ENCODE measurements at regions not wholly inside any gene's neighbourhood (a gene's known extent, or its start where the extent isn't known, plus 50 kb on each side); places are given as distances from the start of the nearest gene placed in this dataset.
A peak's percentile ranks its signal among the peaks of the same experiment; 100 is the strongest.

DNA sequence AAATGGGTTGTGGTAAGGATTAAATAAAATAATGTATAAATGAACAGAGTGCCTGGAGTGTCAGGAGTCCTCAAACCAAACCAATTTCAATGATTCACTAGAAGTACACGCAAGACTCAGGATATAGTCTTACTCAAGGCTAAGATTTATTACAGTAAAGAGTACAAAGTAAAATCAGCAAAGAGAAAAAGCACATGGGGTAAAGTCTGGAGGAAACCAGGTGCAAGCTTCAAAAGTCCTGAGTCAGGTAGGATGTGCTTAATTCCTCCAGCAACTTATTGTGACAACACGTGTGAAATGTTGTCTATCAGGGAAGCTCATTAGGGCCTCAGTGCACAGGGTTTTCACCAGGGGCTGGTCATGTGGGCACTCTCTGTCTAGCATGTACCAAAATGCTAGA lies 105.8 kb upstream of the NAP1L1 start:
- Histone ChIP-seq H3K4me3 (ENCODE audit: low read length) (no peak overlapping the region), H3K4me1 (ENCODE audit: control insufficient read depth, insufficient read depth, low read length) (peaks cover 3% of the 10 kb centered on the region), H3K36me3 (ENCODE audit: control insufficient read depth, insufficient read depth, low read length) (no peaks in the 10 kb centered on the region), H3K9me3 (ENCODE audit: control insufficient read depth, low read length) (no peaks in the 10 kb centered on the region), H3K27me3 (ENCODE audit: control insufficient read depth, insufficient read depth, low read length, poor library complexity, severe bottlenecking) (no peaks in the 10 kb centered on the region), H3K27ac (ENCODE audit: low read depth, low read length) (no peak overlapping the region), H3K9ac (ENCODE audit: extremely low read depth, low read length, poor library complexity, severe bottlenecking) (no peak overlapping the region)
- Mint-ChIP-seq H3K9me3 (no peaks in the 10 kb centered on the region), H3K27ac (peak overlapping the region; percentile 8), H3K27me3 (ENCODE audit: insufficient read depth) (peaks cover 4% of the 10 kb centered on the region), H3K4me3 (no peak overlapping the region), H3K4me1 (peaks cover 14% of the 10 kb centered on the region), H3K36me3 (ENCODE audit: low read depth) (no peaks in the 10 kb centered on the region)
- DNase-seq = no peak
- 89 to 100% methylated on average over 2 of the region's 2 CpGs for WGBS, 2 experiments (ENCODE audit: insufficient coverage in 1 of 2, insufficient read length in 1 of 2)
- TF ChIP-seq, protein P1, sequence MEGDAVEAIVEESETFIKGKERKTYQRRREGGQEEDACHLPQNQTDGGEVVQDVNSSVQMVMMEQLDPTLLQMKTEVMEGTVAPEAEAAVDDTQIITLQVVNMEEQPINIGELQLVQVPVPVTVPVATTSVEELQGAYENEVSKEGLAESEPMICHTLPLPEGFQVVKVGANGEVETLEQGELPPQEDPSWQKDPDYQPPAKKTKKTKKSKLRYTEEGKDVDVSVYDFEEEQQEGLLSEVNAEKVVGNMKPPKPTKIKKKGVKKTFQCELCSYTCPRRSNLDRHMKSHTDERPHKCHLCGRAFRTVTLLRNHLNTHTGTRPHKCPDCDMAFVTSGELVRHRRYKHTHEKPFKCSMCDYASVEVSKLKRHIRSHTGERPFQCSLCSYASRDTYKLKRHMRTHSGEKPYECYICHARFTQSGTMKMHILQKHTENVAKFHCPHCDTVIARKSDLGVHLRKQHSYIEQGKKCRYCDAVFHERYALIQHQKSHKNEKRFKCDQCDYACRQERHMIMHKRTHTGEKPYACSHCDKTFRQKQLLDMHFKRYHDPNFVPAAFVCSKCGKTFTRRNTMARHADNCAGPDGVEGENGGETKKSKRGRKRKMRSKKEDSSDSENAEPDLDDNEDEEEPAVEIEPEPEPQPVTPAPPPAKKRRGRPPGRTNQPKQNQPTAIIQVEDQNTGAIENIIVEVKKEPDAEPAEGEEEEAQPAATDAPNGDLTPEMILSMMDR (conservative IDR thresholded peaks at IDR 0.05) = no peak

DNA sequence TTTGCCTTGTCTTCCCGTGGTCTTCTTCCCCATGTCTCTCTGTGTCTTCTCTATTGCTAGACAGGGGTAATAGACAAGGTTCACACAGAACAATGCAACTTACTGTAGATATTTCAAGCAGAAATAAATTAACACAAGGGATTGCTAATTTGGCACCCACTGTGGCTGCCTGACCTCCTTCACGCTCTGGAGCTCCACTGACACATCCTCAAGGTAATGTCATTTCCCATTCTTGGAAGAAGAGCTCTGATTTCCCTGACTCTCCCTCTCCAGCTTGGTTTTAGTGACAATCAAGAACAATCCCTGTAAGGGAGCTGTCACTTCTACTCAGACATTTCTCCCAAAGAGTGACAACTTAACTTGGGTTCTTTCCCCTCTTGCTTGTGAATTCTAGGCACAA lies 105.4 kb upstream of the NAP1L1 start:
- TF ChIP-seq, protein P1 (conservative IDR thresholded peaks at IDR 0.05) = no peak
- Histone ChIP-seq H3K27me3 (ENCODE audit: control insufficient read depth, insufficient read depth, low read length, poor library complexity, severe bottlenecking) (no peaks in the 10 kb centered on the region), H3K36me3 (ENCODE audit: control insufficient read depth, insufficient read depth, low read length) (no peaks in the 10 kb centered on the region), H3K9me3 (ENCODE audit: control insufficient read depth, low read length) (no peaks in the 10 kb centered on the region), H3K27ac (ENCODE audit: low read depth, low read length) (no peak overlapping the region), H3K9ac (ENCODE audit: extremely low read depth, low read length, poor library complexity, severe bottlenecking) (no peak overlapping the region), H3K4me3 (ENCODE audit: low read length) (no peak overlapping the region), H3K4me1 (ENCODE audit: control insufficient read depth, insufficient read depth, low read length) (peaks cover 3% of the 10 kb centered on the region)
- H3K4me3 Mint-ChIP-seq = no peak overlapping the region
- H3K27me3 Mint-ChIP-seq (ENCODE audit: insufficient read depth) = peaks cover 4% of the 10 kb centered on the region
- H3K27ac Mint-ChIP-seq = no peak overlapping the region
- WGBS, 2 experiments (ENCODE audit: insufficient coverage in 1 of 2, insufficient read length in 1 of 2) = 86 to 91% methylated on average over 1 to 2 of the region's 2 CpGs
- no peaks in the 10 kb centered on the region for H3K9me3 Mint-ChIP-seq
- H3K36me3 Mint-ChIP-seq (ENCODE audit: low read depth) = no peaks in the 10 kb centered on the region
- peak; percentile 16 for DNase-seq
- peaks cover 14% of the 10 kb centered on the region for H3K4me1 Mint-ChIP-seq

DNA sequence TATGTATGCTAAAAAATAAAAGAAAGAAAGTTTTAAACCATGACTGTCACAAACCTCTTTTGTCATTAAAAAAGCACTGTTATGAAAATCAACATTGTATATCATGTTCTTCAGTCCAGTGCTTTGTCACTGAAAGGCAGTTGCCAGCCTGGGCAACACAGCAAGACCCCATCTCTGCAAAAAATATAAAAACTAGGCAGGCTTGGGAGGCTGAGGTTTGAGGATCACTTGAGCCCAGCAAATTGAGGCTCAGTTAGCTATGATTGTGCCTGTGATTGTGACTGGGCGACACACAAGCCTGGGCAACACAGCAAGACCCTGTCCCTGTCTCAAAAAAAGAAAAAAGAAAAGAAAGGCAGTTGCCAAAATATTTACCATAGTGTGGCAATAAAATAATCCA lies 102.7 kb upstream of the NAP1L1 start:
- no peak for DNase-seq
- no peaks in the 10 kb centered on the region for H3K9me3 ChIP-seq (ENCODE audit: control insufficient read depth, low read length)
- 64 to 100% methylated on average over 1 of the region's 1 CpG for WGBS, 2 experiments (ENCODE audit: insufficient coverage in 1 of 2, insufficient read length in 1 of 2)
- no peak overlapping the region for H3K9ac ChIP-seq (ENCODE audit: extremely low read depth, low read length, poor library complexity, severe bottlenecking)
- H3K4me3 ChIP-seq (ENCODE audit: low read length) = no peak overlapping the region
- peaks cover 3% of the 10 kb centered on the region for H3K4me1 ChIP-seq (ENCODE audit: control insufficient read depth, insufficient read depth, low read length)
- H3K27ac ChIP-seq (ENCODE audit: low read depth, low read length) = no peak overlapping the region
- H3K27me3 ChIP-seq (ENCODE audit: control insufficient read depth, insufficient read depth, low read length, poor library complexity, severe bottlenecking) = no peaks in the 10 kb centered on the region
- no peaks in the 10 kb centered on the region for H3K36me3 ChIP-seq (ENCODE audit: control insufficient read depth, insufficient read depth, low read length)
- TF ChIP-seq, protein P1 (conservative IDR thresholded peaks at IDR 0.05) = no peak
- Mint-ChIP-seq H3K27ac (no peak overlapping the region), H3K9me3 (no peaks in the 10 kb centered on the region), H3K4me3 (no peak overlapping the region), H3K27me3 (ENCODE audit: insufficient read depth) (peaks cover 1% of the 10 kb centered on the region), H3K4me1 (peaks cover 14% of the 10 kb centered on the region), H3K36me3 (ENCODE audit: low read depth) (no peaks in the 10 kb centered on the region)

All from endodermal cell (in vitro differentiated cells).